Epithelial cell of esophagus (primary cell): ENCODE measurements at regions not wholly inside any gene's neighbourhood (a gene's known extent, or its start where the extent isn't known, plus 50 kb on each side); places are given as distances from the start of the nearest gene placed in this dataset.
A peak's percentile ranks its signal among the peaks of the same experiment; 100 is the strongest.

Experiments
- DNase-seq: peaks from one replicate; pipeline ENCODE4 v3.0.0; 2010; ENCODE audit warnings: low read depth
- H3K4me3 ChIP-seq: 2 replicates; pipeline ENCODE4 v1.5.1; 2011; ENCODE audit warnings: mild to moderate bottlenecking, low read length, control low read depth
- TF ChIP-seq, protein P1 (sequence below): IDR thresholded peaks from 2 replicates; pipeline ENCODE4 v1.5.1; 2011; ENCODE audit warnings: low read depth, mild to moderate bottlenecking, low read length, control low read depth, inconsistent platforms; ENCODE audit not compliant: insufficient read depth; ENCODE audit errors: missing control alignments

GRCh38 chr7:108809356-108809755 is 239.7 kb downstream of the DNAJB9 start:
- DNase-seq, result no peak
- H3K4me3 ChIP-seq, result no peak overlapping the region
- TF ChIP-seq, protein P1, sequence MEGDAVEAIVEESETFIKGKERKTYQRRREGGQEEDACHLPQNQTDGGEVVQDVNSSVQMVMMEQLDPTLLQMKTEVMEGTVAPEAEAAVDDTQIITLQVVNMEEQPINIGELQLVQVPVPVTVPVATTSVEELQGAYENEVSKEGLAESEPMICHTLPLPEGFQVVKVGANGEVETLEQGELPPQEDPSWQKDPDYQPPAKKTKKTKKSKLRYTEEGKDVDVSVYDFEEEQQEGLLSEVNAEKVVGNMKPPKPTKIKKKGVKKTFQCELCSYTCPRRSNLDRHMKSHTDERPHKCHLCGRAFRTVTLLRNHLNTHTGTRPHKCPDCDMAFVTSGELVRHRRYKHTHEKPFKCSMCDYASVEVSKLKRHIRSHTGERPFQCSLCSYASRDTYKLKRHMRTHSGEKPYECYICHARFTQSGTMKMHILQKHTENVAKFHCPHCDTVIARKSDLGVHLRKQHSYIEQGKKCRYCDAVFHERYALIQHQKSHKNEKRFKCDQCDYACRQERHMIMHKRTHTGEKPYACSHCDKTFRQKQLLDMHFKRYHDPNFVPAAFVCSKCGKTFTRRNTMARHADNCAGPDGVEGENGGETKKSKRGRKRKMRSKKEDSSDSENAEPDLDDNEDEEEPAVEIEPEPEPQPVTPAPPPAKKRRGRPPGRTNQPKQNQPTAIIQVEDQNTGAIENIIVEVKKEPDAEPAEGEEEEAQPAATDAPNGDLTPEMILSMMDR, result no peak

GRCh38 chr7:108810756-108811385 is 241.2 kb downstream of the DNAJB9 start:
- H3K4me3 ChIP-seq, result no peak overlapping the region
- TF ChIP-seq, protein P1, result no peak
- no peak for DNase-seq

- TF ChIP-seq, protein P1, result no peak
- H3K4me3 ChIP-seq, result no peak overlapping the region
- DNase-seq, result no peak
Observed at GRCh38 chr7:108813251-108814014, 243.8 kb downstream of the DNAJB9 start.

DNA sequence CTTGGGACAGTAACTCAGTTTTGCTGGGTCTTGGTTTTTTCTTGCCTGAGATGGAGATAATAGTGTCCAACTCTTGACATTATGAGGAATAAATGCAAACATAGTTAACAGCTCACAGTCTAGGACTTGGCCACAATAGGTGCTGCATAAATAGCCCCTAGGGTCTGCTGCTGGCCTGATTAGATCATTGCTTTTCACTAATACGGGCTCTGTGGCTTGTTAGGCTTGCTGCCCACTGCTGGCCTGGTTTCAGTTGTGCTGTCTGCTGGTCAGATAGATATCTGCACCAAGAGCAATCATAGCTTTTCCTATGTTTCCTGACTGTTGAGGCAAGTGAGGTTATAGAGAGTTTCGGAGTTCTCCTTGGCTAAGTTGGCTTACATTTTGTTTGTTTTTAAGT is 246.1 kb downstream of the DNAJB9 start:
- TF ChIP-seq, protein P1, result no peak
- no peak for DNase-seq
- H3K4me3 ChIP-seq, result no peak overlapping the region

DNA sequence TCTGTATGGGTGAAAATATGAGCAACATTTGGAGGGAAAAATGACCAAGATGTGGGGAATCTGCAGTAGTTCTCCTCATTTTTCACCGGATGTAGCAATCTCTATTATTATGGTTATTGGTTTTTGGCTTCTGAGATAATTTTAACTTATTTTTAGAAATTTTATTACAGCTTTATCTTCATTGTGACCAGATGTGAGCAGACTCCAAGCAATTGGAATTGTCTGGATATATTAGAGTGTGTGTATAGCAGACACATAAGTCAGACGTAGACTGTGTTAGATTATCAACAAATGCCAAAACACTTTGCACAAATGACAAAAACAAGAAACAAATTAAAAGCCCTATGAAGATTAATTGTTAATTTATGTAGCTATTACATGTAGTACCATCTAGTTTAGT is 249.1 kb downstream of the DNAJB9 start:
- H3K4me3 ChIP-seq, result no peak overlapping the region
- DNase-seq, result no peak
- TF ChIP-seq, protein P1, result no peak

- DNase-seq, result peak; percentile 24
- no peak overlapping the region for H3K4me3 ChIP-seq
- TF ChIP-seq, protein P1, result no peak
Observed at GRCh38 chr7:108824840-108825580, 255.3 kb downstream of the DNAJB9 start.
